HG02571 (cell line): ENCODE measurements at regions not wholly inside any gene's neighbourhood (a gene's known extent, or its start where the extent isn't known, plus 50 kb on each side); places are given as distances from the start of the nearest gene placed in this dataset.
"Not testable (repeated sequence)": the region's sequence is repeated elsewhere in the genome, so short reads cannot be mapped to it uniquely, and the experiment has no call there.

ENCODE experiments used
- ATAC-seq: cut with Tn5 transposase; IDR thresholded peaks from one replicate; pipeline ENCODE4 v1.9.1; 2021; ENCODE audit warnings: mild to moderate bottlenecking, moderate library complexity; ENCODE audit not compliant: unreplicated experiment

DNA sequence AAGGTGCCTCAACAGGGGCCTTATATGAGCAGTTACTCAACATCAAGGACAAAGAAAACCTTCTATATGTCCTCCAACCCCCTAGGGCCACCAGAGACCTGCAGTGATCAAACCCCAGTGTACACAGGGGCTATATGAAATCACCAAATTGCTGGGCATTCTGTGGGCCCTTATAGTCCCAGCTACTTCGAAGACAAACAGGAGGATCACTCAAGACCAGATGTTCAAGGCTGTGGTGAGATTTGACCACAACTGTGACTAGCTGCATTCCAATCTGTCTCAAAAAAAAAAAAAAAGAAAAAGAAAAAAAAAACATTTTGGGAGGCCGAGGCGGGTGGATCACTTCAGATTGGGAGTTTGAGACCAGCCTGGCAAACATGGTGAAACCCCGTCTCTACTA, 51.0 kb upstream of the PRB2 start:
- ATAC-seq: no peak

DNA sequence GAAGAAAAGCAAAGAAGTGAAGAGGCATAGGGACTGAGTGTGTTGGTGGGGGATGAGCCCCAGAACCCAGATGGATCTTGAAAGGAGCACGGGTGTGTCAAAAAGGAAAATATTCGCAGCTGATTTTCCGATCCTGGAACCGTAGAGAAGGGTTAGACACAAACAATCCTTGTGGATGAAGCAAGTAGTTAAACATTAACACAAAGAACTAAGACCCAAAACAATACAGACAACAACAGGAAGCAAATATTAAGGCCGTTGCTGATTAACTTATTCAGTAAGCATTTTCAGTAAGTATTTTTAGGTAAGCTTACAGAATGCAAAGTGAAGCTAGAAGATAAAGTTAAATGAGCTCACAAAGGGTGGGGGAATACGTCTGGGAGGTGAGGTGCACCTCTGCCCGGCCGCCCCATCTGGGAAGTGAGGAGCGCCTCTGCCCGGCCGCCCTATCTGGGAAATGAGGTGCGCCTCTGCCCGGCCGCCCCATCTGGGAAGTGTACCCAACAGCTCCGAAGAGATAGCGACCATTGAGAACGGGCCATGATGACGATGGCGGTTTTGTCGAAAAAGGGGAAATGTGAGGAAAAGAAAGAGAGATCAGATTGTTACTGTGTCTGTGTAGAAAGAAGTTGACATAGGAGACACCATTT, 62.8 kb upstream of the PRB2 start:
- no peak for ATAC-seq

DNA sequence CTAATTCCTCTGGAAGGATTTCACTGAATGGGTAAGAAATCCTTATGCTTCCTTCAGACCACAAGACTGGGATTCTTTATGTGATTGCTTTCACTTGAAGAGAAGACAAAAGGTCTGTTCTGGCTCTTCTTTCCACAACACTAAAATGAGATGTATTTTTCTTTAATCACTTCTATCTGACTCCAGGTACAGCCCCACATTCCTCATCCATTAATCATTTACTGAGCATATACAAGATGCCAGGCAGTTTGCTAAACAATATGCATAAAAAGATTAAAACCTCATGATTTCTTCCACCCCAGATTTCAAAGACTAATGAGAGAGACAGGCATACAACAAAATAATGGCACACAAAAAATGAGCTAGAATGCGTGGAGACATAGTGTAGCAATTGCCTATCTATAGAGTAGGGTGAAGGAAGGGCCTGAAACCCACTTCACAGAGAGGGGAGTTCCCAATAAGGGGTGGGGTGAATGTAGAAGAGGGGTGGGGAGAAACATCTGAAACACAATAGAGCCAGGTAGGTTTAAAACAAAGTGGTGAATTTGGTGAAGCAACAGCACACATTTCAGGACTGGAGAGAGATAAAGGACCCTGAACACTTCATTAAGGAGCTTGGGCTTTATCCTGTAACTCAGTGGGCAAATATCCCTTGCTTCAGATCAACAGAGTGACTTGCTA, 65.1 kb upstream of the PRB2 start:
- ATAC-seq: no peak

DNA sequence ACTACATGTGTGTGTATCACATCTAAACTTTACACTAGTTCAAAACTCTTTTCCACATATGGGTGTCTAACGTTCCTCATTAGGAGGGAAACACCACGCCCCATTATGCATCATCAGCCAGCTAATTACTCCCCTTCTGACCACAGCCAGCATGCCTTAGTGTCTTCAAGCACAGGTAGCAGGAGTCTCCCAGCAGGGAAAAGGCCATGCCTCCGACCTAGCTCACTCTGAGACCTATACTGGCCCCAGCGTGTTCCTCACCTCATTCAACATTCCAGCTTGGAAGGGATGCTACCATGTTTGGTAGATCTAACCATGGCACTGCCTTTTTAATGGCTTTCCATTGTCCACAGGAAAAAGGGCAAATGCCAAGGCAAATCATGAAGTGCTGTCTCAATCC, 66.1 kb upstream of the PRB2 start:
- no peak for ATAC-seq

DNA sequence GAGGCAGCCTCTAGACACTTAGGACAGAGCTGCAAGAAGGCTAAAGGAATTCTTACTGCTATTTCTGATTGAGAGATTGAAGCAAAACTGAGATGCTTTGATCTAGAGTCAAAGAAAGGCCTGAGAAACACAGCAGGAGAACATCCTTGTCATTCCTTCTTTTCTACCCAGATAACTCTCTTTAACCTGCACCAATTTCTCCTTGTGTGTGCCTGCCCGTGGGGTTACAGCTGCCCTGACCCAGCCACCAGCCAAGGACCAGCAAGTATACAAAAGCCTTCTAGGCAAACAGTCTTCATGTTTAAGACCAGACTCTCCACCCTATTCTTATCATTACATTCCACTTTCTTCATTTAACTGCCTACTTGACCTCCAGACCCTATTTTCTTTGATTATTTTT, 81.7 kb upstream of the PRB2 start:
- ATAC-seq: no peak

DNA sequence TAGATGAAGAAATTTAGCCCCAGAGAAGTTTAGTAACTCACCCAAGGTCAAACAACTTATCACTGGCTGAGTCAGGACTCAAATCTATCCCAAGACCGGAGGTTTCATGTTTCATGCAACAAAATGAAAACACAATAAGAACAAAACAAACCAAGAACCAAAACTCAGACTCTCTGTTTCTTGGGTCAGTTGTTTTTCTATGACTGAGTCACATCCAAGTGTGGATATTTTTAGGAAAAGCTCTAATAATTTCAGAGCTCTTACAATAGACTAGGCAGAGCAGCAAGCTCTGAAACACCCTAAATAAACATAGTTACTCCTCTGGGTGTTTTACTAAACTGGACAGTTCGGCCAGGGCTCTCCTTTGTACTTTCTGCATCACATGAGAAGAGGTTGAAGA, 87.6 kb upstream of the PRB2 start:
- no peak for ATAC-seq

DNA sequence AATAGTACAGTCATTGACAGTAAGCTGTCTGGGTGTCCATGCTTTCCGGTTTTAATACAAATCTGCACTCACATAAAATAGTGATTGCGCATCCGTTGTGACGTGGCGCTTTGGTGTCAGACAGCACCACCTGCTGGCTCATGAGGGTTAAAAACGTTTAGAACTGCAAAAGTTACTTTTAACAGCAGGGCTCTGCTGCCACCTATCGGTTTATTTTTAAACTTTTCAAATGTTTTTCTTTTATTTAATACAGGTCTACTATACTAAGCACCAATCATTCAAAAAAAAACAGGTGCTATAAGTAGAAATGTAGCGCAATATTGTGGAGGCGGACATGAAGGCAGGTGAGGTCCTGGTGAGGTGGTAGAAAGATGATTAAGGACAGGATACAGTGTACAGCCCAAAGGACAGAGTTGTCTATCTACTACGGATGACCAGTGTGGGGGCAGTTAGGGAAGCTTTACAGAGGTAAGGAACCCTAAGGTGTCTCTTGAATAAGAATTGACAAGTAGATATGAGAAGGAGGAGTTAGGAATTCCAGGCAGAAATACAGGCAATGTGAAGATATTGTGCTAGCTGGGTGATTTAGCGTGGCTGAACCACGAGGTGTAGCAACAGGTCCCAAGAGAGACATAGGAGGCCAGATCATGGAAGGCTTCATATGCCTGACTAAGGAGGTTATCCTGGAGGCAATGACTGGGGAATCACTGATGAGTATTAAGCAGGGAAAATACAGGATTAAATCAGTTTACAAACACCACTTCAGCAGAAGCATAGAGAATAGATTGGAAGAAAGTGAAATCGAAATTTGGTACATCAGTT, 91.5 kb upstream of the PRB2 start:
- no peak for ATAC-seq

DNA sequence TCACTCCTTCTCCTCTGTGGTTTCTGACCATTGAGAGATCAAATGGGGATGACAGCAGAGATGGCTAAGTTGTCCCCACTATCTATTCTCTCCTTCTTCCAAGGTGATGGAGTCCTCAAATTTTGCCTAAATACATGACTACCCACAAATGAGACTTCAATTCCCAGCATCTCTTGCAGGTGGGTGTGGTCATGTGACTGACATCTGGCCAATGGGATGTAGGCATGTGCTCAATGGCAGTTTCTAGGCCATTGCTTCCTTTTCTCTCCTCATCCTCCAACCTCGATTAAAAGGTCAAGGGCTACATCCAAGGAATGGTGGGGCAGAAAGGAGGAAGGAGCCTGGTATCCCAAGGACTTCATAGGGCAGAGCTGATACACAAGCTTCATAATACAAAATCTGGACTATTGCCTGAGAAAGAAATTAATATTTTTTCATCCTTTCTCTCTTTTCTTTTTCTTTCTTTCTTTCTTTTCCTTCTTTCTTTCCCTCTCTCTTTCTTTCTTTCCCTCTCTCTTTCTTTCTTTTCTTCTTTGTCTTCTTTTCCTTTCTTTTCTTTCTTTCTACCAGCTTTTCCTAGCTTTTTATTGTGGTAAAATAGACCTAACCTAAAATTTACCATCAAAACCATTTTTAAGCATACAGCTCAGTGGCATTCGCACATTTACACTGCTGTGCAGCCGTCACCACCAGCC, 100.9 kb upstream of the PRB2 start:
- ATAC-seq: no peak

DNA sequence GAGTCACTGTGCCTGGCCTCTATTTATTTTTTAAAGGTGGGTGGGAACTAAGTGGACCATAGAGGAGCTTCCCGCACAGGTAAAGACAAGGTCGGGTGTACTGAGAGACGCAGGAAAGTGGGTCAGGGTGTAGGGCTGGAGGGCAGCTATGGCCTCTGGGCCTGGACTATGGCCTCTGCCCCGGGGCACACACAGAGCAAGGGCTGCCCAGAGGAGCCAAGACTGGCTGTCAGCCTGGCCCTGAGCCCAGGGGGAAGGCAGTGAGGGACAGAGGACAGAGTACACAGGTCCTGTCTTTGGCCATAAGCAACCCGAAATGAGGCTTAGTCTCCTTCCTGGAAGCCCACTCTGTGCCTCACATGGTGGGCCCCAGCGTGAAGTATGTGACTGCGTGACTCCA, 102.1 kb upstream of the PRB2 start:
- no peak for ATAC-seq

DNA sequence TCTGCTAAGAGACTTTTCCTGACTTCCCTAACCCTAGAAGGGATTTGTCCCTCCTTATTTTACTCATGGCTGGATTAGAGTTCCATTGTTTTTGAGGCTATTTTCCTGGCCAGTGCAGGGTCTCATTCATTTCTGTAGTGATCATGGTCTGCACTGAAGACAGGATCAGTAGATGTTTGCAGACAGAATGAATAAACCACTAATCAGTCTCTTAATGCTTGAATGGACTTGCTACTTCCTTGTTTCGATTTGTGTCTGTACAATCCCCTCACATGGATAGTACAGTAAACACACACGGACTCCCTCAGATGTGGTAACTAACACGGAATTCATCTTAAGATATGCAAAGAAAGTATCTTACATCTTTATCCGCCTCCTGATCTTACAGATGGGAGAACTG, 102.6 kb upstream of the PRB2 start:
- no peak for ATAC-seq

DNA sequence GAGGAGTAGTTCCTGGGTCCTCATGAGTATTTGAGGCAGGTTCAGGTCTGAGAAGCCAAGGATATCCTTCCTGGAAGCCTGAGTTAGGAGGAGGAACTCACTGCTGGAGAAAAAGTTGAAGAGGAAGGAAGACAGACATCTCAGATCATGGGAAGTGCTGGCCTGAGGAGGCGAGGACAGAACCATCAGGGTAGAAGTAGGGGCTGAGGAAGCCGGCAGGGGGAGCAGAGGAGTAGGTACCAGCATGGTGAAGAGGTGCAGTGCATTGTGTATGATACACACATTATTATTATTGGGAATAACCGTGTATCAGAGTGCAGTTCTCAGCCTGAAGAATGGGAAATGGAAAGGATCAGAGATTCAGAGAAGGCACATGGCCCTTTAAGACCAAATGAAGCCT, 103.2 kb upstream of the PRB2 start:
- ATAC-seq: not testable (repeated sequence)

DNA sequence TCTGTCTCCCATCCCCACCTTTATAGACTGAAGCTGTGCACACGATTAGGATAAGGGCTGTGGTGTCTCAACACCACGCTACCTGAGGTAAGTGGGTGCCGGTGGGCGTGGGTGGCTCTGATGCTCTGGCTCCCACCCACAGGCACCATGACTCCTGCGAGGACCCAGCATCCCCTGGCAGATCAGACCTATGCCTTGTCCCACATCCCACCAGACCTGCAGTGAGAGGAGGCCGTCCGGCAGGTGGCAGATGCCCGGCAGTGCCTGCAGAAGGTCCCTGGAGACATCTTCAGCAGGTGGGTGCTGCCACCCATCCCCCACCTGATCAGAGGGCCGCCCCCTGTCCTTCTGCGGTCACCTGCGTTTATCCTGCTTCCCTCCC, 104.4 kb upstream of the PRB2 start:
- no peak for ATAC-seq

DNA sequence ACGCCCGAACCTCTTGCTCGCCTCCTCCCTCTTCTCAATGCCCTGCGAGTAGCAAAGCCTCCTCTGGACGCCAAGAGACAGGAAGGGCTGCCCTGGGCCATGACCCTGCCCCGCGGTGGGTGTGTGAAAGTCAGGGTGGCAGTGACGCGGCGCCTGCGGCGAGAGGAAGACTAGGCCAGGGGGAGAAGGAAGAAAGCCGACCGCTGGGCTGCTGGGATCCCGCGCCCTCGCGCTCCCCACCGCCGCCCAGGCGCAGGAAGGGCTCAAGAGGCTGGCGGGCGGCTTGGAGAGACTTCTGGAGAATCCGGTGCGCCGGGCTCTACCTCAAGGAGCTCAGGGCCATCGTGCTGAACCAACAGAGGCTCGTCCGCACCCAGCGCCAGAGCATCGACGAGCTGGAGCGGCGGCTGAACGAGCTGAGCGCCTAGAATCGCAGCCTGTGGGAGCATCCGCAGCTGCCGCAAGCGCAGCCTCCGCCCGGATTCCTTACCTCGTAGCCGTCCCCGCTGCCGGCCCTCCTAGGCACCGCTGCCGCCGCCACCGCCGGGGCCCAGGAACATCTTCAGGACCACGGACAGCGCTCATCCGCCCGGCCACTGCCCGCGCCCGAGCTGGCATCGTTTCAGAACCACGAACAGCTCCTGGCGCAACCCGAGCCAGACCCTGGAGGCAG, 105.0 kb upstream of the PRB2 start:
- no peak for ATAC-seq

DNA sequence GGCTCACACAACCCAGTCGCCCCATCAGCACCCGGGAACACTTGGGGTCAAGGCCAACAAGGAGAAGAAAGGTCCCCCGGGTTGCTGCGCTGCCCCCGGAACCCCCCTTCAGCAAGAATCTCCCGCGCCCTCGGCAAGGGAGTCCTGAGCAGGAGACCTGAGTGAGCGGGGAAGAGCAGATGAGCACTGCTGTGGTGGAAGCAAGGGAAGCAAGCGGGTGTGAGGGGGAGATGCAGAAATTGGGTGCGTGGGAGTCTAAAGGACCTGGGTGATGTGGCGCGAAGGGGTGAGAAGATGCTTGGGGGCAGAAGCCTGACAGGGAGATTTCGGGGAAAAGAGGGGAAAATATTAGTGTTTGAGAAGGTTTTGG, 105.5 kb upstream of the PRB2 start:
- ATAC-seq: no peak

DNA sequence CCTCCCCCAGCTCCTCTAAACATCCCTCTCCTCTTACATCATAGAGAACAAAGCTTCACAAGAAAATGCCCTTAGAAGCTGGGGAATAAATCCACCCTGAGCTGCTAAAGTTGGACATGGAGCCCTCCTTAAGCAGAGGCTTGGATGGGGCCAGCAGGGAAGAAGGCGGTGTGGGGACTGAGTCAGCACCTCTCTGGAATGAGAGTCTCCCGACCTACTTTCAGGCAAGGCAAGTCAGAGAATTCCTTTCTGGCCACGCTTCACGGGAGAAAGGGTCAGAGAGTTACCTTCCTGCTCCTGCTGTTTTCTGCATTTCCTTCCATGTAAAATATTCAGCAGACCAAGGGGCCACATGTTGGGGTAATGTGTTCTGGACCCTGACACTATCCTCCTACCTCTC, 113.3 kb upstream of the PRB2 start:
- ATAC-seq: no peak

DNA sequence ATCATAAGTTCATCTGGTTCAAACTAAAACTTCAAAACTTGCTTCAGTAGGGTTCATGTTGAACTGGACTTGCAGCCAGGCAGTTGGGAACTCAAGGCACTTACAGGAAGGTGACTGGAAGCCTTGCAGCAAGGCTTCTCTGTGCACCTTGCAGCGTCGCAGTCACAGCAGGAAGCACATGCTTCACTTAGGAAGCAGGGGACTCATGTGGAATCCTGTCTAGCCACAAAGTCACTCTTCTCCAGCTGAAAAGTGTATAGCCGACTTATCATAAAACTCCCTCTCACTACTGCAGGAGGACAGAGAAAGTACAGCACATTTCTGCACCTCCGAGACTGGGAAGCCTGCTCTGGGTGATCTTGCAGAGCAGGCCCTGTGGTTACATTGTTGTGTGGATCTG, 114.0 kb upstream of the PRB2 start:
- no peak for ATAC-seq

DNA sequence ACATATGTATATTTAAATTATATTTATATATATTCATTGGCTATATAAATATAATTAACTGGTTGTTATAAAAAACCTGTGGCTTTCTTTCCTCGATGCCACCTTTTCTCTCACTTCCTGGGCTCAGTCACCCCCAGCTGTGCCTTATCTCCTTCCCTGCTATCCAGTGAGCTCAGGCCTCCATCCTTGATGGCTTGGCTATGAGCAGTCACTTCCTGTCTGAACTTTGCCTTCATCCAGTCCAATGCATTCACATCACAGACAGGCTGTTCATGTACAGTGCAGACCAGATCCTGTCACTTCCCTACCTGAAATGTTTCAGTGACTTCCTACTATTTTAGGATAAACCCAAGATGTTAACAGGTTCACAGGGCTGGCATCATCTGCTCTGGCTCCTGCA, 115.3 kb upstream of the PRB2 start:
- ATAC-seq: no peak

DNA sequence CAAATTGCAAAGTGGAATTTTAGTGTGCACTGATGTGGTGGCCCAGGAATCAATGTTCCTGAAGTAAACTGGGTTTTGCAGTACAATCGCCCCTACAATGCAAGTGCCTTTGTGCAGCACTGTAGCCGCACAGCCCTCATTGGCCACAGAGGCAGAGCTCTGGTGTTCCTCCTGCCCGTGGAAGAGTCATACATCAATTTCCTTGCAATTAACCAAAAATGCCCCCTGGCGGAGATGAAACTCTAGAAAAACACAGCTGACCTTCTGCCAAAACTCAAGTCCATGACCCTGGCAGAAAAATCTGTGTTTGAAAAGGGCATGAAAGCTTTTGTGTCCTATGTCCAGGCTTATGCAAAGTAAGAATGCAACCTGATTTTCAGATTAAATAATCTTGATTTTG, 117.9 kb upstream of the PRB2 start:
- no peak for ATAC-seq

DNA sequence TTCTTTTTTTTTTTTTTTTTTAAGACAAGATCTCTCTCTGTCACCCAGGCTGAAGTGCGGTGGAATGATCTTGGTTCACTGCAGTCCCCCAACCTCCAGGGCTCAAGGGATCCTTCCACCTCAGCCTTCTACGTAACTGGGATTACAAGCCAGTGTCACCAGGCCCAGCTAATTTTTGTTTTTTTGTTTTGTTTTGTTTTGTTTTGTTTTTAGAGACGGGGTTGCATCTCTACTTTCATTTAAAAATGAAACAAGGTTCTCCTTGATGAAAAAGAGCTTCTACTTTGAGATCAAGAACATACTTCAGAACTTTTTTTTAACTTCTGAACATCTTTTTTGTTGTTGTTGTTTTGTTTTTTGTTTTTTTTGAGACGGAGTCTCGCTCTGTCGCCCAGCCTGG, 121.7 kb upstream of the PRB2 start:
- no peak for ATAC-seq

DNA sequence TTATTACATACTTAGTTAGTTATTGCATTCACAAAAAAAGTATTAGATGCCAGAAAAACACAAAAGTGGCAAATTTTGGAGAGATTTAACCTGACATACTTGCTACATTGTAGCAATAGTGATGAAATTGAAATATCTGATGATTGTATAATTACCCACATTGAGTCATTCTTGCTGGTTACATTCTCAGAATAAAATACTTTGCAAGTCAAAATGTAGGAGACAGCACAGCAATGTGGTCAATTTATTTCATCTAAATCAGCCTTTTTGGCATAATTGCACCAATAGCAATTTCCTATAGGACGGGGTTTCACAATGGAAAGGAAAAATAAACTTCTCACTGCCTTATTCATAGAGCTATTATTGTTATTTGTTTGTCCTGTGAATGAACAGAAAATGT, 125.0 kb upstream of the ETV6 start:
- no peak for ATAC-seq

DNA sequence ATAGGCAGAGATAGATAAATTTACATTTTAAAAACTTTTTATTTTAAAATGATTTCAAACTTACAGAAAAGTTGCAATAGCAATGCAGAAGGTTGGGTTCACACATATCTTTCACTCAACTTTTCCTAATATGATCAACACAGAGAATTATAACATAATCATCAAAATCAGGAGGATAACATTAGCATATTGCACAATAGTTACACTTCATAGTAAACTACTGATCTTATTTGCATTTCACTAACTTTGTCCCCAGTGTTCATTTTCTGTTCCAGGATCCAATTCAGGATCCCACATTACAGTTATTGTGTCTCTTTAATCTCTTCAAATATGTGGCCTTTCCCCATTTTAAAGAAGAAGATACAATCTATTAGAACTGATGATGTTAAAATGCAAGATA, 115.4 kb upstream of the ETV6 start:
- no peak for ATAC-seq
